ENCODE measurements at regions not wholly inside any gene's neighbourhood (a gene's known extent, or its start where the extent isn't known, plus 50 kb on each side); places are given as distances from the start of the nearest gene placed in this dataset.

- ChIA-PET POLR2A (interaction anchor here (0.5 kb wide), 1 partner anchor 10 kb away, joined by 9 read pairs; no protein-coding TSS in a partner anchor), CTCF (no interaction called here)
- no peaks in the 10 kb centered on the region for H3K27me3 ChIP-seq (ENCODE audit: control insufficient read depth, insufficient read depth, low read length)
- no peak overlapping the region for H3K4me3 ChIP-seq (ENCODE audit: low read depth, low read length)
- no peak for TF ChIP-seq CTCF (IDR thresholded peaks at IDR 0.05; ENCODE audit: low read depth, low read length)
- H3K9me3 ChIP-seq (ENCODE audit: control insufficient read depth, insufficient read depth, low read length), result no peaks in the 10 kb centered on the region
- no peak for DNase-seq (ENCODE audit: low read depth, low spot score)
- no peak overlapping the region for H3K27ac ChIP-seq (ENCODE audit: low read depth, low read length)
These were observed 155.4 kb downstream of the CRYBB2 start for GRCh38 chr22:25374869-25375268.

- Histone ChIP-seq H3K9me3 (ENCODE audit: control insufficient read depth, insufficient read depth, low read length) (no peaks in the 10 kb centered on the region), H3K27ac (ENCODE audit: low read depth, low read length) (no peak overlapping the region), H3K27me3 (ENCODE audit: control insufficient read depth, insufficient read depth, low read length) (no peaks in the 10 kb centered on the region), H3K4me3 (ENCODE audit: low read depth, low read length) (no peak overlapping the region)
- CTCF ChIA-PET, result no interaction called here
- no peak for TF ChIP-seq CTCF (IDR thresholded peaks at IDR 0.05; ENCODE audit: low read depth, low read length)
- POLR2A ChIA-PET, result no interaction called here
- DNase-seq (ENCODE audit: low read depth, low spot score), result no peak
These were observed 156.2 kb downstream of the CRYBB2 start for GRCh38 chr22:25375683-25376082.

GRCh38 chr22:25377699-25378098, 158.3 kb downstream of the CRYBB2 start:
- CTCF ChIA-PET, result no interaction called here
- POLR2A ChIA-PET, result no interaction called here
- no peak for DNase-seq (ENCODE audit: low read depth, low spot score)

GRCh38 chr22:25380122-25380747, 160.8 kb downstream of the CRYBB2 start:
- Histone ChIP-seq H3K27me3 (ENCODE audit: control insufficient read depth, insufficient read depth, low read length) (no peaks in the 10 kb centered on the region), H3K27ac (ENCODE audit: low read depth, low read length) (no peak overlapping the region)
- CTCF ChIA-PET, result interaction anchor here (1.6 kb wide), 1 partner anchor 17 kb away, joined by 5 read pairs; no protein-coding TSS in a partner anchor

More at GRCh38 chr22:25377699-25378098, 158.3 kb downstream of the CRYBB2 start:
- H3K27me3 ChIP-seq (ENCODE audit: control insufficient read depth, insufficient read depth, low read length), result no peaks in the 10 kb centered on the region
- no peak overlapping the region for H3K4me3 ChIP-seq (ENCODE audit: low read depth, low read length)
- no peak for TF ChIP-seq CTCF (IDR thresholded peaks at IDR 0.05; ENCODE audit: low read depth, low read length)
- H3K27ac ChIP-seq (ENCODE audit: low read depth, low read length), result no peak overlapping the region
- no peaks in the 10 kb centered on the region for H3K9me3 ChIP-seq (ENCODE audit: control insufficient read depth, insufficient read depth, low read length)

More at GRCh38 chr22:25380122-25380747, 160.8 kb downstream of the CRYBB2 start:
- POLR2A ChIA-PET, result no interaction called here
- TF ChIP-seq CTCF (IDR thresholded peaks at IDR 0.05; ENCODE audit: low read depth, low read length), result no peak
- no peak for DNase-seq (ENCODE audit: low read depth, low spot score)
- Histone ChIP-seq H3K9me3 (ENCODE audit: control insufficient read depth, insufficient read depth, low read length) (no peaks in the 10 kb centered on the region), H3K4me3 (ENCODE audit: low read depth, low read length) (no peak overlapping the region)
